HepG2 (cell line): ENCODE measurements at regions not wholly inside any gene's neighbourhood (a gene's known extent, or its start where the extent isn't known, plus 50 kb on each side); places are given as distances from the start of the nearest gene placed in this dataset.

Experiments
- ATAC-seq: fragments of 200-7000 bp; cut with Tn5 transposase; 3 replicates; pipeline ENCODE4 v1.9.1; 2020; ENCODE audit warnings: mild to moderate bottlenecking, moderate library complexity
- BruUV-seq: library from RNA; stranded (reverse); fragments of 400-500 nt; replicated peaks from 2 replicates; lab custom pipeline; 2021; lab: Mats Ljungman, UMichigan
- CTCF ChIA-PET: fragments of 300-600 bp; formaldehyde crosslinking; extraction: SDS; loops from one replicate; lab custom pipeline; 2021; ENCODE audit warnings: low total read pairs, inconsistent platforms, low intra/inter-chr PET ratio; lab: Yijun Ruan, JAX
- POLR2A ChIA-PET: fragments of 350-600 bp; sonication (Branson Sonifier 250); formaldehyde crosslinking; loops from one replicate; lab custom pipeline; 2020; ENCODE audit warnings: antibody characterized with exemption, inconsistent platforms; lab: Yijun Ruan, JAX
- DNase-seq: peaks from one replicate; pipeline ENCODE4 v3.0.0-alpha.2; 2015; ENCODE audit warnings: low spot score
- FAIRE-seq: peaks from 3 replicates; lab custom pipeline; 2011; peaks lifted over from hg19 to GRCh38; lab: Jason Lieb, UNC
- H2AFZ ChIP-seq: one replicate; pipeline ENCODE4 v1.6.1; 2011; ENCODE audit warnings: low read length, inconsistent platforms
- H3K27ac ChIP-seq: fragments of 300-600 bp; 3 replicates; pipeline ENCODE4 v1.8.0; 2011; ENCODE audit warnings: mixed run types, mild to moderate bottlenecking, mixed read lengths, low read length, inconsistent platforms; ENCODE audit not compliant: insufficient read depth; ENCODE audit errors: extremely low read length
- H3K27me3 ChIP-seq, 2 experiments: fragments of 200-600 bp in 1 of 2; 2 replicates in 1 of 2; 3 replicates in 1 of 2; pipeline versions ENCODE4 v1.6.0 to v1.8.0; 2011; ENCODE audit warnings: low read length in 2 of 2, mild to moderate bottlenecking in 2 of 2, moderate library complexity in 2 of 2, inconsistent platforms in 1 of 2; ENCODE audit not compliant: insufficient read depth in 2 of 2, control insufficient read depth in 1 of 2
- H3K36me3 ChIP-seq, 2 experiments: fragments of 200-600 bp in 1 of 2; replicated peaks in 1 of 2; 2 replicates in 1 of 2; 3 replicates in 1 of 2; pipeline versions ENCODE4 v1.5.1 to v1.8.0; 2011; ENCODE audit warnings: low read length in 2 of 2, inconsistent platforms in 1 of 2; ENCODE audit not compliant: insufficient read depth in 2 of 2, control insufficient read depth in 1 of 2
- H3K4me1 ChIP-seq: 2 replicates; pipeline ENCODE4 v1.5.1; 2012; ENCODE audit warnings: low read length, inconsistent platforms; ENCODE audit not compliant: insufficient read depth
- H3K4me2 ChIP-seq: 2 replicates; pipeline ENCODE4 v1.6.0; 2011; ENCODE audit warnings: low read depth, low read length, inconsistent platforms
- H3K4me3 ChIP-seq, 3 experiments: fragments of 200-600 bp in 1 of 3; sonication (generic), shearing (Covaris generic) in 1 of 3; replicated peaks in 1 of 3; 2 replicates each; pipeline ENCODE4 v1.5.1; 2011 to 2016; ENCODE audit warnings: low read length in 3 of 3, inconsistent platforms in 2 of 3, low read depth in 2 of 3, mild to moderate bottlenecking in 2 of 3, control low read depth in 1 of 3, mixed read lengths in 1 of 3; ENCODE audit not compliant: insufficient read depth in 1 of 3
- H3K79me2 ChIP-seq: one replicate; pipeline ENCODE4 v1.6.1; 2011; ENCODE audit warnings: low read length, inconsistent platforms; ENCODE audit not compliant: insufficient read depth
- H3K9ac ChIP-seq: 2 replicates; pipeline ENCODE4 v1.6.0; 2011; ENCODE audit warnings: mild to moderate bottlenecking, low read depth, low read length, inconsistent platforms; ENCODE audit not compliant: insufficient read depth
- H3K9me3 ChIP-seq: 2 replicates; pipeline ENCODE4 v1.5.1; 2012; ENCODE audit warnings: mild to moderate bottlenecking, low read length
- H4K20me1 ChIP-seq: 2 replicates; pipeline ENCODE4 v1.6.0; 2011; ENCODE audit warnings: inconsistent platforms, mild to moderate bottlenecking, low read length, moderate library complexity; ENCODE audit not compliant: insufficient read depth
- ELF1 ChIP-seq: sonication (generic); formaldehyde crosslinking; IDR thresholded peaks from 2 replicates; pipeline ENCODE4 v1.4.0; 2020; ENCODE audit warnings: missing genetic modification reagents
- HBP1 ChIP-seq: IDR thresholded peaks from 2 replicates; pipeline ENCODE4 v1.6.1; 2016; ENCODE audit warnings: low read depth, control low read depth
- HHEX ChIP-seq: IDR thresholded peaks from 2 replicates; pipeline ENCODE4 v1.6.1; 2016; ENCODE audit warnings: control low read depth
- IRF2 ChIP-seq: IDR thresholded peaks from 2 replicates; pipeline ENCODE4 v1.6.1; 2018; ENCODE audit warnings: missing genetic modification reagents, missing compliant biosample characterization
- KLF13 ChIP-seq: sonication (generic); formaldehyde crosslinking; IDR thresholded peaks from 2 replicates; pipeline ENCODE4 v1.4.0; 2020; ENCODE audit warnings: mild to moderate bottlenecking, missing genetic modification reagents
- PHF20 ChIP-seq: sonication (generic); formaldehyde crosslinking; IDR thresholded peaks from 2 replicates; pipeline ENCODE4 v1.5.0; 2020; ENCODE audit warnings: mild to moderate bottlenecking, missing genetic modification reagents
- RBM39 ChIP-seq: fragments of 200-400 bp; formaldehyde crosslinking; IDR thresholded peaks from one replicate; pipeline ENCODE4 v1.6.1; 2018; ENCODE audit warnings: antibody characterized with exemption, mild to moderate bottlenecking, low read depth, low read length; ENCODE audit not compliant: poor library complexity, severe bottlenecking
- REL ChIP-seq: sonication (generic); formaldehyde crosslinking; conservative IDR thresholded peaks from 2 replicates; pipeline ENCODE4 v1.8.0; 2022; ENCODE audit warnings: mild to moderate bottlenecking, missing genetic modification reagents, moderate library complexity
- RXRA ChIP-seq: sonication (generic); formaldehyde crosslinking; IDR thresholded peaks from 2 replicates; pipeline ENCODE4 v1.5.1; 2020; ENCODE audit warnings: missing genetic modification reagents
- SAP130 ChIP-seq: IDR thresholded peaks from 2 replicates; pipeline ENCODE4 v1.6.1; 2016; ENCODE audit warnings: low read depth
- SMAD9 ChIP-seq: sonication (generic); formaldehyde crosslinking; IDR thresholded peaks from 2 replicates; pipeline ENCODE4 v1.5.1; 2020; ENCODE audit warnings: mild to moderate bottlenecking, missing genetic modification reagents
- SMC3 ChIP-seq: IDR thresholded peaks from 2 replicates; pipeline ENCODE4 v1.6.1; 2011; ENCODE audit warnings: low read length, improper control_type of control experiment
- SRF ChIP-seq: IDR thresholded peaks from 2 replicates; pipeline ENCODE4 v1.6.1; 2011; ENCODE audit warnings: mild to moderate bottlenecking, low read depth, low read length, moderate library complexity
- TAF15 ChIP-seq: fragments of 200-400 bp; formaldehyde crosslinking; IDR thresholded peaks from one replicate; pipeline ENCODE4 v1.6.1; 2018; ENCODE audit warnings: mild to moderate bottlenecking, low read depth, low read length; ENCODE audit not compliant: poor library complexity, severe bottlenecking
- WIZ ChIP-seq: sonication (generic); formaldehyde crosslinking; IDR thresholded peaks from 2 replicates; pipeline ENCODE4 v1.5.1; 2020; ENCODE audit warnings: mild to moderate bottlenecking, missing genetic modification reagents
- ZBTB3 ChIP-seq: sonication (generic); formaldehyde crosslinking; IDR thresholded peaks from 2 replicates; pipeline ENCODE4 v1.4.0; 2020; ENCODE audit warnings: low read depth, mild to moderate bottlenecking, moderate library complexity, missing genetic modification reagents, borderline replicate concordance
- ZNF570 ChIP-seq: sonication (generic); formaldehyde crosslinking; IDR thresholded peaks from 2 replicates; pipeline ENCODE4 v1.4.0; 2020; ENCODE audit warnings: mild to moderate bottlenecking, missing genetic modification reagents, borderline replicate concordance
- ZNF775 ChIP-seq: sonication (generic); formaldehyde crosslinking; IDR thresholded peaks from 2 replicates; pipeline ENCODE4 v1.4.0; 2020; ENCODE audit warnings: missing genetic modification reagents, mild to moderate bottlenecking, moderate library complexity, borderline replicate concordance
- ZNF83 ChIP-seq: sonication (generic); formaldehyde crosslinking; IDR thresholded peaks from 2 replicates; pipeline ENCODE4 v1.4.0; 2020; ENCODE audit warnings: missing genetic modification reagents, mild to moderate bottlenecking, borderline replicate concordance
- WGBS: methylation state at CpG from one replicate; pipeline ENCODE4 v1.1.6; 2017; ENCODE audit warnings: low lambda C conversion rate; 5-methylcytosine and 5-hydroxymethylcytosine counted together
- in situ Hi-C: cut with HindIII; loops from 2 replicates; pipeline ENCODE4 v1.10.0; 2017; ENCODE audit warnings: low pct_unique_long_range_greater_than_20kb; ENCODE audit not compliant: extremely low pct_ligation_motif_present
- intact Hi-C: fragments of 100-400 bp; cut with micrococcal nuclease; formaldehyde crosslinking; loops from one replicate; pipeline ENCODE4 v1.10.0; 2022; ENCODE audit not compliant: unreplicated experiment
- TF ChIP-seq, protein P1 (sequence below): sonication (generic); formaldehyde crosslinking; IDR thresholded peaks from 2 replicates; pipeline ENCODE4 v1.4.0; 2020; ENCODE audit warnings: missing genetic modification reagents
- TF ChIP-seq, protein P2 (sequence below): sonication (generic); formaldehyde crosslinking; IDR thresholded peaks from 2 replicates; pipeline ENCODE4 v1.8.1; 2023; ENCODE audit warnings: mild to moderate bottlenecking, missing genetic modification reagents, borderline replicate concordance
- TF ChIP-seq, protein P3 (sequence below): sonication (generic); formaldehyde crosslinking; IDR thresholded peaks from 2 replicates; pipeline ENCODE4 v1.5.0; 2020; ENCODE audit warnings: missing genetic modification reagents, mild to moderate bottlenecking, borderline replicate concordance

DNA sequence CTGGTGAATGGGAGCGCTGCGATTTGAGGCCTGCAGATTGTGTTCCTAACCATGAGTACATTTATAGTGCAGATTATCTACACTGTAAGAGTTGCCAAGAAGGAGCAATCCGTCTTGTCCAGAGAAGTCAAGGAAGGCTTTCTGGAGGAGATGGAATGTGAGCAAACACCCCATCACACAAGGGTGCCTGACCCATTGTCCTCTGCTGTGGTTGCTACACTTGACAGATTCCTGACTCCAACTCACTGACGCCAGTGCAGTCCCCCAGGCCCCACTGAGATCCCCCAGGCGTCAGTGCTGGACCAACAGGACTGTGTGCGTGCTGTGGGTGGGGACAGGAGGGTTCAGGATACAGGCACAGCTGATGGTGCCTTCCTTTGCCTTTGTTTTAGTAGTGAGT, 135.9 kb upstream of the TPM1 start (continued):
- TF ChIP-seq, protein P1, sequence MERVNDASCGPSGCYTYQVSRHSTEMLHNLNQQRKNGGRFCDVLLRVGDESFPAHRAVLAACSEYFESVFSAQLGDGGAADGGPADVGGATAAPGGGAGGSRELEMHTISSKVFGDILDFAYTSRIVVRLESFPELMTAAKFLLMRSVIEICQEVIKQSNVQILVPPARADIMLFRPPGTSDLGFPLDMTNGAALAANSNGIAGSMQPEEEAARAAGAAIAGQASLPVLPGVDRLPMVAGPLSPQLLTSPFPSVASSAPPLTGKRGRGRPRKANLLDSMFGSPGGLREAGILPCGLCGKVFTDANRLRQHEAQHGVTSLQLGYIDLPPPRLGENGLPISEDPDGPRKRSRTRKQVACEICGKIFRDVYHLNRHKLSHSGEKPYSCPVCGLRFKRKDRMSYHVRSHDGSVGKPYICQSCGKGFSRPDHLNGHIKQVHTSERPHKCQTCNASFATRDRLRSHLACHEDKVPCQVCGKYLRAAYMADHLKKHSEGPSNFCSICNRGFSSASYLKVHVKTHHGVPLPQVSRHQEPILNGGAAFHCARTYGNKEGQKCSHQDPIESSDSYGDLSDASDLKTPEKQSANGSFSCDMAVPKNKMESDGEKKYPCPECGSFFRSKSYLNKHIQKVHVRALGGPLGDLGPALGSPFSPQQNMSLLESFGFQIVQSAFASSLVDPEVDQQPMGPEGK (CRISPR knock-in tag): no peak
- no peak for TF ChIP-seq PHF20 (CRISPR knock-in tag)
- TF ChIP-seq RXRA (CRISPR knock-in tag): no peak
- no peak for TF ChIP-seq KLF13
- TF ChIP-seq, all 625 proteins: peak for 0

GRCh38 chr15:62907275-62907674, 135.3 kb upstream of the TPM1 start:
- POLR2A ChIA-PET: no interaction called here
- no TSS peak for BruUV-seq
- no peaks in the 10 kb centered on the region for H3K79me2 ChIP-seq
- no peaks in the 10 kb centered on the region for H3K27me3 ChIP-seq
- in situ Hi-C loops (no loop called here), intact Hi-C loops (no loop called here)
- H3K27ac ChIP-seq: no peak overlapping the region
- H3K4me3 ChIP-seq: no peak overlapping the region
- no peak overlapping the region for H3K4me2 ChIP-seq
- no peak for FAIRE-seq
- H2AFZ ChIP-seq: no peak overlapping the region
- DNase-seq: no peak
- no peaks in the 10 kb centered on the region for H3K9me3 ChIP-seq
- H3K9ac ChIP-seq: no peak overlapping the region
- no peaks in the 10 kb centered on the region for H4K20me1 ChIP-seq
- WGBS: 90% methylated on average over 7 of the region's 8 CpGs
- CTCF ChIA-PET: no interaction called here
- peaks cover 64% of the 10 kb centered on the region for H3K4me1 ChIP-seq
- no peak for ATAC-seq
- no peaks in the 10 kb centered on the region for H3K36me3 ChIP-seq
- TF ChIP-seq ELF1 (CRISPR knock-in tag) (no peak), SMC3 (no peak), TAF15 (no peak), IRF2 (no peak), ZNF83 (CRISPR knock-in tag) (no peak), SAP130 (CRISPR knock-in tag) (no peak), ZNF570 (CRISPR knock-in tag) (no peak), REL (CRISPR knock-in tag) (no peak), ZBTB3 (CRISPR knock-in tag) (no peak), HBP1 (no peak), RBM39 (no peak), SMAD9 (CRISPR knock-in tag) (no peak), HHEX (CRISPR knock-in tag) (no peak), SRF (no peak), WIZ (CRISPR knock-in tag) (no peak), ZNF775 (CRISPR knock-in tag) (no peak)
- TF ChIP-seq, protein P2, sequence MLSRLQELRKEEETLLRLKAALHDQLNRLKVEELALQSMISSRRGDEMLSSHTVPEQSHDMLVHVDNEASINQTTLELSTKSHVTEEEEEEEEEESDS (CRISPR knock-in tag): no peak
- TF ChIP-seq, protein P3, sequence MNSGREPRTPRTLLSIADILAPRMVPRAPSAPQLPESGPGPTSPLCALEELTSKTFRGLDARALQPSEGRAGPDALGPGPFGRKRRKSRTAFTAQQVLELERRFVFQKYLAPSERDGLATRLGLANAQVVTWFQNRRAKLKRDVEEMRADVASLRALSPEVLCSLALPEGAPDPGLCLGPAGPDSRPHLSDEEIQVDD: no peak
